ENCODE measurements at regions not wholly inside any gene's neighbourhood (a gene's known extent, or its start where the extent isn't known, plus 50 kb on each side); places are given as distances from the start of the nearest gene placed in this dataset.

- Histone ChIP-seq H3K9ac (ENCODE audit: low read depth, low read length) (no peak overlapping the region), H3K9me3 (ENCODE audit: insufficient read depth, low read length, severe bottlenecking) (no peaks in the 10 kb centered on the region), H3K27me3 (ENCODE audit: insufficient read depth, low read length, poor library complexity) (peaks cover 4% of the 10 kb centered on the region), H4K20me1 (ENCODE audit: insufficient read depth, low read length) (no peaks in the 10 kb centered on the region), H3K4me2 (ENCODE audit: insufficient read depth, low read length) (no peak overlapping the region), H3K79me2 (ENCODE audit: insufficient read depth, low read length) (no peaks in the 10 kb centered on the region), H3K4me3 (ENCODE audit: low read depth in 1 of 2, low read length in 2 of 2) (no peak overlapping the region), H3K27ac (ENCODE audit: low read length) (no peak overlapping the region), H3K36me3 (ENCODE audit: insufficient read depth, low read length) (no peaks in the 10 kb centered on the region), H2AFZ (ENCODE audit: low read depth, low read length) (no peak overlapping the region), H3K4me1 (ENCODE audit: insufficient read depth, low read length) (no peaks in the 10 kb centered on the region; the same call in 1 of the 2 replicates)
- ATAC-seq (ENCODE audit: insufficient read depth, low read depth) (no peak), DNase-seq (peak; percentile 1)
- no peak for TF ChIP-seq EZH2 (IDR thresholded peaks at IDR 0.05; ENCODE audit: borderline replicate concordance, low read depth, low read length, severe bottlenecking)
- TF ChIP-seq CTCF (IDR thresholded peaks at IDR 0.05; ENCODE audit: borderline replicate concordance, extremely low read depth, low read length, poor library complexity, severe bottlenecking), result no peak
These were observed 174.8 kb upstream of the RTL1 start for GRCh38 chr14:101078170-101078891.

DNA sequence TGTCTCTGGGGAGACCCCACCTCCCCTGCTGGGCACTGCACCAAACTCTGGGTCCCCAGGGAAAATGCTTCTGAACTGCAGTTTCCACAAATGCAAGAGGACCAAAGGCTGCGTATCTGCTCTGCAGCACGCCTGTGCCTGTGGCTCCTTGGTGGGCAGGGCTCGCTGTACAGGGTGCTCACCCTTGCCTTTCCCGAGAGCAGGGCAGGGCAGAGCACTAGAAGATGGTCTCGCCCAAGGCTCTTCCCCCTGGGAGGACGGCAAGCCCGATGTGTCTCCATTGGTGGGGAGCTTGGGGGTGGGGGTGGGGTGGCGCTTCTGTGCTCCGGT, 175.3 kb upstream of the RTL1 start:
- no peaks in the 10 kb centered on the region; the same call in 1 of the 2 replicates for H3K4me1 ChIP-seq (ENCODE audit: insufficient read depth, low read length)
- H2AFZ ChIP-seq (ENCODE audit: low read depth, low read length), result no peak overlapping the region
- DNase-seq (peak; percentile 14), ATAC-seq (ENCODE audit: insufficient read depth, low read depth) (no peak)
- H3K27ac ChIP-seq (ENCODE audit: low read length), result no peak overlapping the region
- no peaks in the 10 kb centered on the region for H3K79me2 ChIP-seq (ENCODE audit: insufficient read depth, low read length)
- TF ChIP-seq CTCF (IDR thresholded peaks at IDR 0.05; ENCODE audit: borderline replicate concordance, extremely low read depth, low read length, poor library complexity, severe bottlenecking) (no peak), EZH2 (IDR thresholded peaks at IDR 0.05; ENCODE audit: borderline replicate concordance, low read depth, low read length, severe bottlenecking) (no peak)
- H4K20me1 ChIP-seq (ENCODE audit: insufficient read depth, low read length), result no peaks in the 10 kb centered on the region
- H3K27me3 ChIP-seq (ENCODE audit: insufficient read depth, low read length, poor library complexity), result peaks cover 4% of the 10 kb centered on the region
- H3K9ac ChIP-seq (ENCODE audit: low read depth, low read length), result no peak overlapping the region
- H3K36me3 ChIP-seq (ENCODE audit: insufficient read depth, low read length), result no peaks in the 10 kb centered on the region
- H3K9me3 ChIP-seq (ENCODE audit: insufficient read depth, low read length, severe bottlenecking), result no peaks in the 10 kb centered on the region
- no peak overlapping the region for H3K4me3 ChIP-seq (ENCODE audit: low read depth in 1 of 2, low read length in 2 of 2)
- H3K4me2 ChIP-seq (ENCODE audit: insufficient read depth, low read length), result no peak overlapping the region

DNA sequence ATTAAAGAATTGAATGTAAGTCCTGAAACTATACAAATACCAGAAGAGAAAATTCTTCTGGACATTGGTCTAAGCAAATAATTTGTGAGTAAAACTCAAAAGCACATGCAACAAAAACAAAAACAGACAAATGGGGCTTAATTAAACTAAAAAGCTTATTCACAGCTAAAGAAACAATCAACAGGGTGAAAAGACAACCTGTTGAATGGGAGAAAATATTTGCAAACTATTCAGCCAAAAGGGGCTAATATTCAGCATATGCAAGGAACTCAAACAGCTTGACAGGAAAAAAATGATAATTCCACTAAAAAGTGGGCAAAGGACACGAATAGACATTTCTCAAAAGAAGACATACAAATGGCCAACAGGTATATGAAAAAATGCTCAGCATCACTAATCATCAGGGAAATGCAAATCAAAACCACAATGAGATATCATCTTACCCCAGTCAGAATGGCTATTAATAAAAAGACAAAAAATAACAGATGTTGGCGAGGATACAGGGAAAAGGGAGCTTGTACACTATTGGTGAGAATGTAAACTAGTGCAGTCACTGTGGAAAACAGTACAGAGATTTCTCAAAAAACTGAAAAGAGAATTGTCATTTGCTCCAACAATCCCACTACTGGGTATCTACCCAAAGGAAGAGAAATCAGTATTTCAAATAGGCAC, 177.5 kb upstream of the RTL1 start:
- Histone ChIP-seq H3K27me3 (ENCODE audit: insufficient read depth, low read length, poor library complexity) (peaks cover 4% of the 10 kb centered on the region), H3K4me2 (ENCODE audit: insufficient read depth, low read length) (no peak overlapping the region), H2AFZ (ENCODE audit: low read depth, low read length) (no peak overlapping the region), H3K79me2 (ENCODE audit: insufficient read depth, low read length) (no peaks in the 10 kb centered on the region), H3K9ac (ENCODE audit: low read depth, low read length) (no peak overlapping the region), H3K9me3 (ENCODE audit: insufficient read depth, low read length, severe bottlenecking) (no peaks in the 10 kb centered on the region), H3K4me3 (ENCODE audit: low read depth in 1 of 2, low read length in 2 of 2) (no peak overlapping the region), H4K20me1 (ENCODE audit: insufficient read depth, low read length) (no peaks in the 10 kb centered on the region), H3K4me1 (ENCODE audit: insufficient read depth, low read length) (no peaks in the 10 kb centered on the region; the same call in 1 of the 2 replicates), H3K36me3 (ENCODE audit: insufficient read depth, low read length) (no peaks in the 10 kb centered on the region), H3K27ac (ENCODE audit: low read length) (no peak overlapping the region)
- DNase-seq, result no peak
- TF ChIP-seq EZH2 (IDR thresholded peaks at IDR 0.05; ENCODE audit: borderline replicate concordance, low read depth, low read length, severe bottlenecking), result no peak
- no peak for TF ChIP-seq CTCF (IDR thresholded peaks at IDR 0.05; ENCODE audit: borderline replicate concordance, extremely low read depth, low read length, poor library complexity, severe bottlenecking)
- no peak for ATAC-seq (ENCODE audit: insufficient read depth, low read depth)
